GM21717 (cell line): ENCODE measurements at regions not wholly inside any gene's neighbourhood (a gene's known extent, or its start where the extent isn't known, plus 50 kb on each side); places are given as distances from the start of the nearest gene placed in this dataset.
"Not testable (repeated sequence)": the region's sequence is repeated elsewhere in the genome, so short reads cannot be mapped to it uniquely, and the experiment has no call there.

Source experiments
- ATAC-seq: cut with Tn5 transposase; IDR thresholded peaks from one replicate; pipeline ENCODE4 v1.9.1; 2021; ENCODE audit warnings: mild to moderate bottlenecking, moderate library complexity; ENCODE audit not compliant: unreplicated experiment

- ATAC-seq: not testable (repeated sequence)
These were observed 342.0 kb upstream of the KIAA1217 start for GRCh38 chr10:23866985-23867384.

- no peak for ATAC-seq
These were observed 340.8 kb upstream of the KIAA1217 start for GRCh38 chr10:23868121-23868520.

DNA sequence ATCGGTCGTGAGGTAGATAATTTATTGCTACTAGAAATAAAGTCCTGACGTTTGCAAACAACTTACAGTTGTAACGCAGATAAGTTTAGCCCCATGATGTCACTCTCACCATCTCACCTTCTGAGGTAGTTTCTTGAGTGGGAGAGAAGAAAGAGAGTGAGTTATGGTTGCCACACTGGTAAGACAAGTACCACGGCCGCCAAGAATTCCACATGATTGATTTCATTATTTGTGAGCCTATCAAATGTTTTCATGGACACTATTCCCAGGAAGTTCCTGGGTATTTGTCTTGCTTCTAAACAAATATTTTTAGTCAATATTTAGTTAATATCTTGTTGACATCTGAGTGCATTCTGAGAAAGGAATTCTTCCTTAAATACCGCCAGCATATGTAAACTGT is 339.4 kb upstream of the KIAA1217 start:
- no peak for ATAC-seq

GRCh38 chr10:23869996-23870395 is 338.9 kb upstream of the KIAA1217 start:
- ATAC-seq: no peak

DNA sequence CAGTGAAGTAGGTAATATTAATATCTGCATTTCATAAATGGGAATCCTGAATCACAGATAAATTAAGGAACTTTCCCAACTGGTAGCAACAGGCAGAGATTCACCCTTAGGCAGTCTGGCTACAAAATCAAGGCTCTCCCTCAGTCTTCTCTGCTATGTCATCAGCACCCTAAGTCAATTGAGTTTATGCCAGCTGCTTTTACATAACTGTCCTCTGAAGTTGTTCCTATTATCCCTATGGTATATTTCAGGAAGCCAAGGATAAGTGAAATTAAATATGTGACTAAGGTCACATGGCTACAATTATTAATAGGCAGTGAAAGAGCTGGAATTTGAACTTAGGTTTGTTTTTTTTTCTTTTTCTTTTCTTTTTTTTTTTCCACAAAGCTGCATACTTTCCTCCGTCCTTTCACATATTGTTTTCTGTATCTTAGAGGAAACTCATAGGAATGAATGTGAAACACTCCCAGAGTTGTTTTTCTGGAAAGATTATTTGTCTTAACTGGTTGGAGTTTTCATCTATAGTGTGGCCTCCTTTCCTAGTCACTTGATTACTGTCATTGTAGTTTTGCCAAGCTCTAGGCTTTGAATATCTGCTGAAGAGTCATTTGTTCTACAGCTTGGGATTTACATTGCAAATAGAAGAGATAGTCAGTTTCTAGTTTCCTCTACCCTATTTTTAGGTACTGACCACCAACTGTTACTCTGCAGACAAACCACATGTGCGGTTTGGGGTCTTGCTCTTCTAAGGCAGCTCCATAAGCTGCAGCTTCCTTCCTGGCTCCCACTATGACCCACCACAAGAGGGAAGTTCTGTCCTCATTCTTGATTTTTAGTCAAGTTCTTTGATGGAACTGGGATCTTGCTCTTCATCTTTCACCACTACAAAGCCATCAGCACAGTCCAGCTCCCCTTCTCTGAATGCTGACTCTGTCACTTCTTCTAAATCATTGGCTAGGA is 338.0 kb upstream of the KIAA1217 start:
- ATAC-seq: no peak

DNA sequence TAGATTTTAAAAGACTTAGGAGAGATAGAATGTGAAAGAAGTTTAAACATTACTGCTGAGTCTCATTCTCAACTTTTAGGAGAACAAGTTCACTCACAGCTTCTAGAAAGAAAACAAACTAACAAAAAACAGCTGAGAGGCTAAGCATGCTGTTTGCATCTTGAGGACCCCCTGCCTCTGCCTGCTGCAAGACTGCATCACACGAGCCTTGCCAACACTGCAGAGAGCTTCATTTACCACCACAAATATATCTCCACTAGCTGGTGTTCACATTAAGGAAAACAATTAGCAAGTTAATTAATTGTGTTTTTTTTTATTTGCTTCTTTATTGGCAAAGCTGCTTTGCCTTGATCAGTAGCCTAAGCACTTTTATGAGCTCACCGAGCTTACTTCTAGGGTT is 336.6 kb upstream of the KIAA1217 start:
- ATAC-seq: no peak

DNA sequence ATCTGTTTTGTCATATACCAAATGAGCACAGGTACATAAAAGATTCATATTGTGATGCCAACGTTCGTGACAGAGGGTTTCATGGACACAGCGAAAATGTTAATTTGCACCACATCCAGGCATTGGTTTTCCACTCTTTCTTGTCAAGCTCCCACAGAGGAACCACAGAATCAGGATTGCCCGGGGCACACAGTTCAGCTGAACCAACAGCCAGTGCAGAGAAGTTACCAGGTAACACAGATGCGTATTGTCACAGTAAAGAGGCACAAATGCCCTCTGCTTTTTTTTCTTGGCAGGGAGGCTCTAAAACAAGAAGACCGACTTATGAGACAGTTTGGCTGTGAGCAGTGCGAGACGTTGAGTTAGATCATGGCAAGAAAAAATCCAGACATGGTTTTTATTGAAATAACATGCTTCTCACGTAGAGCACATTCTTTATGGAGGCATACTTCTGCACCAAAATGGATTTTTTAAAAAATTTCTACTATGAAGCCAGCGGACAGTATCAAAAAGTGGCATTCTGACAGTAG is 331.1 kb upstream of the KIAA1217 start:
- no peak for ATAC-seq

DNA sequence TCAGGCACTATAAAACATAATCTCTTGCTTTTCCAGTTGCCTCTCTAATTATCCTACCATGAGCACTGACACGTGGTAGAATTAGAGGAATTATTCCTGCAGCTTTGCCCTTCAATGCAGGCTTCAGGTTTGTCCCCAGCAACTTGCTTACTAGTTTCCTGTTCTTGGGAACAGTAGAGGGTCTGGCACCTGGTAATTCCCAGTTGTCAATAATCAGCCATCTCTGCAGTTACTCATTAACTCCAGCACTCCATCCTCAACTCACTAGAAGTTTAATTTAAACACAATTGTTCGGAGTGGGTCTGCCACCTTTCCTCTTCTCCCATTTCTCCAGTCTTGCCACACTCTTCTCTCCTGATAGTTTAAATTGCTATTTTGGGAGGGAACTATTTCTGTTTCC is 324.3 kb upstream of the KIAA1217 start:
- no peak for ATAC-seq

- no peak for ATAC-seq
These were observed 323.1 kb upstream of the KIAA1217 start for GRCh38 chr10:23885853-23886252.

GRCh38 chr10:23886355-23886754 is 322.6 kb upstream of the KIAA1217 start:
- ATAC-seq: no peak

DNA sequence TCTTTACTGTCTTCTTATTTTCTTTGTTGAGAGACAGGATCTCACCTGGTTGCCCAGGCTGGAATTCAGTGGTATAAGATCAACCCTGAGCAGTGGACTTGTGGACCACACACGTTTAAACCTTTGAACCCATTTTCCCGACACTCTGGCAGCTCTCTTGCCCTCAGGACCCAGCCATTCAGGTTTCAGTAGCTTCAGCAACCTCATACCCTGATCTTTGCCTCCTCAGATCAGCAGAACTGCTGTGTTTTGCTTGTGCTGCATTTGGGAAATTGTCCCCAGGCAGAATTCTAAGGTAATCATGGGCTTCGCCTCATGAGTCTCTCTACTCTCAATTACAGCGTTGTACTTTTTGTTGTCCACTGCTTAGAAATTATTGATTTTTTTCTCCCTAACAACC is 317.6 kb upstream of the KIAA1217 start:
- no peak for ATAC-seq

DNA sequence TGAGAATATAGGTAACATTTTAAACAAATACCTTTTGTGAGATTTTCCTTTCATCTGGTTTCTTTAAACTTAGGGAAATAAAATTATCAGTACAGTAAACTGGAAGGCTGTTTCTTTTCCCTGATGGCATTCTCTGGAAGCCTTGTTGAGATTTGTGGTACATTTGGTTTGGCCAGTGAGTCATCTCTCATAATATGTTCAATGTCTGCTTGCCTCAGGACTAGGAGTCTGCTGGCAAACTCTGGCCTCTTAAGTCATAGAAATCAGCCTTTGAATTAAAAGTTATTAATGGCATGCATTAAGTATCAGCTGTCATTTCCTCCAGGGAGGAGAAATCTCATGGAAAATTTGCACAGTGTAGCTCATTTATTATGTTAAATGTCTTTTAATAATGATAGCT is 316.6 kb upstream of the KIAA1217 start:
- ATAC-seq: no peak

- ATAC-seq: no peak
These were observed 311.7 kb upstream of the KIAA1217 start for GRCh38 chr10:23897267-23897666.

GRCh38 chr10:23897861-23898260 is 311.1 kb upstream of the KIAA1217 start:
- ATAC-seq: no peak

GRCh38 chr10:23899166-23899565 is 309.8 kb upstream of the KIAA1217 start:
- ATAC-seq: no peak

GRCh38 chr10:23910291-23910690 is 298.6 kb upstream of the KIAA1217 start:
- no peak for ATAC-seq

GRCh38 chr10:23912884-23913404 is 296.0 kb upstream of the KIAA1217 start:
- ATAC-seq: no peak

DNA sequence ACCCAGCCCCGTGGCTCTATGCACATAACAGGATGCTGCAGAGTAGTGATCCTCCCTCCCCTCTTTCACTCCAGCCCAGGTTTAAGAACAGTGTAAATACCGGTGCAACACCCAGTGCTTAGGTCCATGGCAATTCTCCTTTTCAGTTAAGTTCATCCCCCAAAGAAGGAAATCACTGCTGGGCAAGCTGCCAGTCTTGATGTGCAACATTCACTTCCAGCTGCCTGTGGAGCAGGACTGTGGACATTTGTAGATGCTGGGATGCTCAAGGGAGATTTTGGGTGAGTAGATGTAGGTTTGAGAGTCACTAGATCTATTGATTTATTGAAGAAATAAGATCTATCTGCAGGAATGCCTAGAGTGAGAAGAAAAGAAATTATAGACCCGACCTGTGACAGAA is 294.3 kb upstream of the KIAA1217 start:
- ATAC-seq: no peak

DNA sequence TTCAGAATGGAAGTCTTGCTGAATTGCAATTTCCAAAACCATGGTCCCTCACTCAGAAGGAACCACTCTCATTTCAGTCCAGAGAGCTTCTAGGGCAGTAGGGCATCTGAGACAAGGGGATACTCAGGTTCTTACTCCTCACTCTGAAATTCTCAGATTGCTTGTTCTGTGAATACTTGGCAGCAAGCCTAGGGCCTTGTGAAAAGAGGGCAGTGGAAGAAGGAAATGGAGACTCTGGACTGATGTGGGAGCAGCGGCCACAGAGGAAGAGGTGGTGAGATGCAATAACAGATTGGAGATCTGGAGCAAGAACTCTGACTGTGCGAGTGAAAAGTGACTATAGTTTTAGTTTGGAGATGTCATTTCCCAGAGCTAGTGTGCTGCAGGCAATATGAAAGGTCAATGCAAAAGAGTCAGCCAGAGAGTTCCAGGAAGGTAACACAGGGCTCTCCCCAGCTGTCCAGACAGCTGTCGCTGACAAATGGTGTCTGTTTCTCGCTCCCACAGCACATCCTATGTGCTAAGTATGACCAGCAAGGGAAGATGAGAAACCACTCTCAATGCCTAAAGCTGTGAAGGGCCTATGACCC is 291.6 kb upstream of the KIAA1217 start:
- ATAC-seq: no peak

DNA sequence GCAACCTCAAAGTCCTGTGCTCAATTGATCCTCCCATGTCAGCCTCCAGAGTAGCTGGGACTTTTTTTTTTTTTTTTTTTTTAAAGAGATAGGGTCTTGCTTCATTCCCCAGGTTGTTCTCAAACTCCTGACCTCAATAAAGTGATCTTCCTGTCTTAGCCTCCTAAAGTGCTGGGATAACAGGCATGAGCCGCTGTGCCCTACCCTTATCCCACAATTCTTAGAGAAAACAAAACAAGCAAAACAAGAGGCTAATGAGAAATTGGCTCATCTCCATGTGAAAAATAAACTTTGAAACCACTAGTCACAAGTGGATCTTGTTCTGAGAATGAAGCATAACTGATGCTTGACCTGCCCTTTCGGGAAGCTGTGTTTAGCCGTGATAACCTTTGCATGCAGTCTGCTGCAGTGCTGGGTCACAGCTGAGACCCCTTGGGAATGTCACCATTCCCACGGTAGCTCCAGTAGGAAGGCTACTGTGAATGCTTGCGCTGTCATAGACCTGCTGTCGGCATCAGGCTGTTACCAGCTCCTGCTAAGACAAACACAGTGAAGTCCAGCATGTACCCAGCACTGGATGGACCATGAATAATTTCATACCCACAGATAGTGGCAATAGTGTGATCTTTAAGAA is 290.7 kb upstream of the KIAA1217 start:
- ATAC-seq: no peak

GRCh38 chr10:23918839-23919238 is 290.1 kb upstream of the KIAA1217 start:
- ATAC-seq: no peak
